Amygdala (tissue), 56 donors: ENCODE measurements at regions not wholly inside any gene's neighbourhood (a gene's known extent, or its start where the extent isn't known, plus 50 kb on each side); places are given as distances from the start of the nearest gene placed in this dataset.
A peak's percentile ranks its signal among the peaks of the same experiment; 100 is the strongest.
"Not testable (repeated sequence)": the region's sequence is repeated elsewhere in the genome, so short reads cannot be mapped to it uniquely, and the experiment has no call there.

Experiments
- DNase-seq, 56 donors: peaks; one replicate each; lab custom pipeline; 2025; lab: John Stamatoyannopoulos, UW

GRCh38 chr4:79575709-79576428 is 167.8 kb upstream of the GK2 start:
- DNase-seq, result no peak

GRCh38 chr4:79574741-79575451 is 166.9 kb upstream of the GK2 start:
- no peak for DNase-seq

- no peak for DNase-seq
Measured at GRCh38 chr4:79563219-79563618, 155.2 kb upstream of the GK2 start.

GRCh38 chr4:79561751-79562150 is 153.7 kb upstream of the GK2 start:
- DNase-seq, result no peak

- not testable (repeated sequence) for DNase-seq
Measured at GRCh38 chr4:79559398-79559797, 151.4 kb upstream of the GK2 start.

- no peak for DNase-seq
Measured at GRCh38 chr4:79552311-79552710, 144.3 kb upstream of the GK2 start.

GRCh38 chr4:79551555-79551954 is 143.5 kb upstream of the GK2 start:
- DNase-seq, result no peak

- no peak for DNase-seq
Measured at GRCh38 chr4:79547851-79548250, 139.8 kb upstream of the GK2 start.

GRCh38 chr4:79545292-79545691 is 137.3 kb upstream of the GK2 start:
- DNase-seq, result not testable (repeated sequence)

GRCh38 chr4:79540143-79540542 is 132.1 kb upstream of the GK2 start:
- DNase-seq, result no peak

- no peak for DNase-seq
Measured at GRCh38 chr4:79535516-79535915, 127.5 kb upstream of the GK2 start.

- DNase-seq, result no peak
Measured at GRCh38 chr4:79528241-79528706, 120.2 kb upstream of the GK2 start.

- DNase-seq, result no peak
Measured at GRCh38 chr4:79526641-79527565, 118.9 kb upstream of the GK2 start.

GRCh38 chr4:79516114-79516513 is 108.1 kb upstream of the GK2 start:
- no peak for DNase-seq

- DNase-seq, result peak in 3 of 56 donors; percentile 5 to 14 (median 11)
Measured at GRCh38 chr4:79514621-79515329, 106.7 kb upstream of the GK2 start.

- no peak for DNase-seq
Measured at GRCh38 chr4:79513576-79513975, 105.5 kb upstream of the GK2 start.

- DNase-seq, result no peak
Measured at GRCh38 chr4:79512363-79512762, 104.3 kb upstream of the GK2 start.

GRCh38 chr4:79502081-79502480 is 94.1 kb upstream of the GK2 start:
- DNase-seq, result no peak

- no peak for DNase-seq
Measured at GRCh38 chr4:79498282-79498681, 90.3 kb upstream of the GK2 start.

GRCh38 chr4:79497001-79497400 is 89.0 kb upstream of the GK2 start:
- no peak for DNase-seq
